Fibroblast of the aortic adventitia (primary cell): ENCODE measurements at regions not wholly inside any gene's neighbourhood (a gene's known extent, or its start where the extent isn't known, plus 50 kb on each side); places are given as distances from the start of the nearest gene placed in this dataset.

Experiments used
- DNase-seq: peaks from one replicate; pipeline ENCODE4 v3.0.0-alpha.2; 2010; ENCODE audit warnings: low read depth
- H3K4me3 ChIP-seq: 2 replicates; pipeline ENCODE4 v1.5.1; 2011; ENCODE audit warnings: low read depth, mild to moderate bottlenecking, control low read depth, low read length, moderate library complexity
- TF ChIP-seq, protein P1 (sequence below): IDR thresholded peaks from 2 replicates; pipeline ENCODE4 v1.5.1; 2011; ENCODE audit warnings: mild to moderate bottlenecking, low read length, control low read depth, inconsistent platforms; ENCODE audit not compliant: insufficient read depth

DNA sequence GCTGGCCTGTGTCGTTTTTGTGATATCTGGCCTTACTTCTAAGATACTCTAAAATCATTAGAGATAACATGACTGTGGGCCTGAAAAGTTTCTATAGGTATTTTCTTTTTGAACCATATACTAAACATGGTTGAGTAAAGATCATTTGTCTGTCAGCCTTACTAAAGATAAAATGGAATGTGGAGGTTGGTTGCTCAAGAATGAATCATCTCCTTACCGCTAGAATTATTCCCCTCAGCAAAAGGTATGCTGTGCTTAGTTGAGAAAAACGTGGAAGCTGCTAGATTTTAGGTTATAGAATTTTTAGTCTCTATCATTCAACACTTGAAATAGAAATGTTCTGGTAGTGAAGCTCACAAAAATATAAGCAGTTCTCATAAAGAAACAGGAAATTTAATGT lies 407.3 kb downstream of the AEBP2 start:
- H3K4me3 ChIP-seq = no peak overlapping the region
- DNase-seq = peak; percentile 72
- TF ChIP-seq, protein P1, sequence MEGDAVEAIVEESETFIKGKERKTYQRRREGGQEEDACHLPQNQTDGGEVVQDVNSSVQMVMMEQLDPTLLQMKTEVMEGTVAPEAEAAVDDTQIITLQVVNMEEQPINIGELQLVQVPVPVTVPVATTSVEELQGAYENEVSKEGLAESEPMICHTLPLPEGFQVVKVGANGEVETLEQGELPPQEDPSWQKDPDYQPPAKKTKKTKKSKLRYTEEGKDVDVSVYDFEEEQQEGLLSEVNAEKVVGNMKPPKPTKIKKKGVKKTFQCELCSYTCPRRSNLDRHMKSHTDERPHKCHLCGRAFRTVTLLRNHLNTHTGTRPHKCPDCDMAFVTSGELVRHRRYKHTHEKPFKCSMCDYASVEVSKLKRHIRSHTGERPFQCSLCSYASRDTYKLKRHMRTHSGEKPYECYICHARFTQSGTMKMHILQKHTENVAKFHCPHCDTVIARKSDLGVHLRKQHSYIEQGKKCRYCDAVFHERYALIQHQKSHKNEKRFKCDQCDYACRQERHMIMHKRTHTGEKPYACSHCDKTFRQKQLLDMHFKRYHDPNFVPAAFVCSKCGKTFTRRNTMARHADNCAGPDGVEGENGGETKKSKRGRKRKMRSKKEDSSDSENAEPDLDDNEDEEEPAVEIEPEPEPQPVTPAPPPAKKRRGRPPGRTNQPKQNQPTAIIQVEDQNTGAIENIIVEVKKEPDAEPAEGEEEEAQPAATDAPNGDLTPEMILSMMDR = no peak

DNA sequence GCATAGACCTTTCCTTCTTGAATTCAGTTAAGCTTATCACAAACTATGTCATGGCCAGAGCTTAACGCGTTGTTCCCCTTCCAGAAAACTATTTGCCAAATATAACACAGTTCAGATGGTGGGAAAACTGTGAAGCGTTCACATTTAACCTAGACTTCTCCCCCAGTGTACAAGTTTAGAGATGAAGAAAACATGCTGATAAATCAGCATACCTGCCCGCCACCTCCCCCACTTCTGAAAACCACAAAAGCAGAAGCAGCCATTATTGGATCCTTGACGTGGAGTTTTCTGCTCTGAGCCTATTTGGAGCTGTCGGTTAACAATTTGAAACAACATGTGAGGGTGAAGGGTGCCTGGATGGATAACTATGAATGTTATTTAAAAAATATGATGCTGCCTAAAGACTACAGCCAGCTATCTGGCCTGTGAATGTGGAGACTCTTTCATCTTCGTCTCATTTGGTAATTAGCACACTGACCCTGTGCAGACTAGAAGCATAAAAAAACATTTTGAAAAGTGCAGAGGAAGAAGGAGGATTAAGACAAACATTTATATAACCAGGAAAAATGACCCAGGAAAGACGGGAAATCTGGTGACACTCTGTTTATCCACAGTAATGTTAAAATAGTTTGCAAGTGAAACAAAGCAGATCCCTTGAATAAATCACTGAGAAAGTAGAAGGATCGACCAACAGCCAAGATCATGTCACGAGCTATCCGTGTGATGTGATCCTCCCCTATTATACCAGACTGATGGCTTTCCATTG lies 408.2 kb downstream of the AEBP2 start:
- peak; percentile 93 for DNase-seq
- no peak overlapping the region for H3K4me3 ChIP-seq

DNA sequence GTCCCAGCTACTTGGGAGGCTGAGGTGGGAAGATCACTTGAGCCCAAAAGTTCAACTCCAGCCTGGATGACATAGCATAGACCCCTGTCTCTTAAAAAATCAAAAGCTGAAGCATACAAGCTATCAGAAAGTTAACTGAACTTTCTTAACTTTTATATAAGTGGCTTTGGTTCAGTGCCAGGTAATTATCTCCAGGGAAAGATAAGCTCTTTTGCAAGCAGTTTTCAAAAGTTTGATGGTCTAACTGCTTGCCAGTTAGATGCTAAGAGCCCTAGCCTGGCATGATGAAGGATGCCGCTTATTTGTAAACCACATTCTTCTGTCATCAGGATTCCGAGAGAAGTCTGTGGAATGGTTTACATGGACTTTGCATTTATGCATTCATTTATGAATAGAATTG lies 409.1 kb downstream of the AEBP2 start:
- peak; percentile 52 for DNase-seq
- TF ChIP-seq, protein P1 = no peak
- H3K4me3 ChIP-seq = no peak overlapping the region

More for the DNA sequence above, 408.2 kb downstream of the AEBP2 start:
- TF ChIP-seq, protein P1 = no peak

DNA sequence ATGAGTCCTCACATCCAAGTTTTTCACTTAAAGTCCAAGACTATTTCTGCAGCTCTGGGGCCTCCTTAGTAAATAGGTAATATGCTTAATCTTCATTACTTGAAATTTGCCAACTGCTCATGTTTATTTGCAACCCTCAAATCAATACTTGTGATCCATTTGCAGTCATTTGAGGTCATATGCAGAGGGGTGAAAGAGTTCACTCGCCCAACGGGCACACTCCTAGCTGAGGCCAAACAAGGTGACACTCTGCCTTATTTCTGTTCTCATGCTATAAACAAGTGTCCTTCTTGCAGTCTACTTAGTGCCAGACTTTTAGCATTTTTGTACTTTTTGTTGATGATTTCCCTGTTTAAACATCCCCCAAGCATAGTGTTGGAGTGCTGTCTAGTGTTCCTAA lies 409.9 kb downstream of the AEBP2 start:
- TF ChIP-seq, protein P1 = no peak
- no peak for DNase-seq
- H3K4me3 ChIP-seq = no peak overlapping the region

DNA sequence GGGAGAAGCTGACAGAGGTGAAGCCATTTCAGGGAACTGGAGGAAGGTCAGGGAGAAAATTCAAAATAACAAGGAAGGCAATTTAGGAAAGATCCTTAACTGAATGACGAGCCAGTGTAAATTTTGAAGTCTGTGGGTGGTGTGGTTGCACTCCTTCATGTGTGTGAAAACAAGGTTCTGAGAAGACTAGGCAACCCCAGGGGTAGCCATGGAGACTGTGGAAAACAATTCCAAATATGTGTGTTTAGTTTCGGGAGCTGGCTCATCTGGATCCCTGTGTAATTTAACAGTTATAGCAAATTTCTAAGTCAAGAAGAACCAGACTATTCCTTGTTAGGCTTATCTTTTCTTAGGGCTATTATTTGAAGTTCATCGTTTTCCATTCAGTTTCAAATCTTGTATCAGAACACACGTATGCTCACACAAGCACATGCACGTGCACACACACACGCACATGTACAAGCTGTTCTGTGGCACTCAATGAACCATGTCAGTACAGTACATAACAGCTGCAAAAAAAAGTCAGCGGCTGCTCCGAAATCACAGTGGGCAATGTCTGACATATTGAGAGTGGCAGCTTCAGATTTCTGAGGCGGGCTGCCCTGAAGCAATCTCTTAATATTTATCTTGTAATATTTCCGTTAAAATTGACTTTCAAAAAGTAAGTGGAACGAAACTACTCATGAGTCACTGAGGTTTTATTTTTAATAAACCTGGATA lies 411.2 kb downstream of the AEBP2 start:
- peak; percentile 66 for DNase-seq
- H3K4me3 ChIP-seq = no peak overlapping the region
- TF ChIP-seq, protein P1 = no peak

DNA sequence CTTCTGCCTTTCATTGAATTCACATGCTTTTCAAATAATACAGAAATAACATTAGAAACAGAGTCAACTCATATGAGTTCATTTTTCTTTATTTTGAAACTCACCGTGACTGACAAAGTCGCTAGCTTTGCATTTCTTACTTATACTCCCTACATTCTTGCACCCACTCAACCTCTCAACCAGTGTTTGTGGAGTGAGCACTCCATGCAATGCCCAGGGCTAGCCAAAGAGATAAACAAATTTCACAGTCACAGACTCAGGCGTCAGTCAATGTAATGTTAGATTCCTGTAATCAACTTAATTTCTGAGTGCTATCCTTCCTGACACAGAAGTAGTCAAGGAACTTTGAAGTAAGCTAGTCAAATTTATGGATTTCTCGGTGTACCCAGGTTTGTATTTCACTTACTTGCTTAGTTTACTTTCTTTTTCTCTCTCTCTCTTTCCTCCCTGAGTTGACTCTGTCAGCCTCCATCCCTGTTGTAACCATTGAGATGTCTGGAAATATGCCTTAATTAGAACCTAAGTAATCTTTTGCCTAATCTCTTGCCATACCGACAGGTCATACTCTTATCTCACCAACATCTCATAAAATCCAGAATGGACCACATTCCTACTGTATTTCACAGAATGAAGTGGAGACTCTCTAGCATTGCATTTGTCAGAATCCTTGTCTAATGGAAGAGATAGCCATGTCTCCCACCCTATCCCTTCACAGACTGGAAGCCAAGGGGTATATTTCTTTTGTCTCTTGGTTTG lies 413.0 kb downstream of the AEBP2 start:
- no peak overlapping the region for H3K4me3 ChIP-seq
- DNase-seq = no peak
- TF ChIP-seq, protein P1 = no peak
